OCI-LY3 (cell line): ENCODE measurements at regions not wholly inside any gene's neighbourhood (a gene's known extent, or its start where the extent isn't known, plus 50 kb on each side); places are given as distances from the start of the nearest gene placed in this dataset.

Source experiments
- CTCF ChIP-seq: fragments of 200-600, 300-600 bp; sonication (generic); IDR thresholded peaks from 2 replicates; pipeline ENCODE4 v1.5.1; 2014; ENCODE audit warnings: antibody characterized with exemption, low read length, low read depth
- EZH2phosphoT487 ChIP-seq: fragments of 200-600 bp; shearing (Covaris generic); IDR thresholded peaks from 2 replicates; pipeline ENCODE4 v1.6.1; 2018; ENCODE audit warnings: antibody characterized with exemption, mixed run types, low read depth

GRCh38 chr7:46738796-46739195 lies 817.7 kb upstream of the IGFBP3 start:
- no peak for TF ChIP-seq CTCF
- TF ChIP-seq EZH2phosphoT487 = no peak
